Tibial artery (tissue), 4 donors: ENCODE measurements at regions not wholly inside any gene's neighbourhood (a gene's known extent, or its start where the extent isn't known, plus 50 kb on each side); places are given as distances from the start of the nearest gene placed in this dataset.

Source experiments
- DNase-seq, 2 donors: peaks; one replicate each; pipeline ENCODE4 v3.0.0-alpha.2; 2019
- H3K27ac ChIP-seq, 2 donors: fragments of 200-600 bp; sonication (generic) in 1 of 2; 1 replicate in 1 of 2; 2 replicates in 1 of 2; pipeline ENCODE4 v1.5.1; 2018 to 2019; ENCODE audit warnings: mild to moderate bottlenecking in 1 of 2
- H3K27me3 ChIP-seq, 2 donors: fragments of 200-600 bp; sonication (generic) in 1 of 2; one replicate each; pipeline versions ENCODE4 v1.5.1 to v1.6.0; 2016 to 2019
- H3K36me3 ChIP-seq, 3 donors: fragments of 200-600 bp; sonication (generic) in 2 of 3; one replicate each; pipeline ENCODE4 v1.5.1; 2016 to 2019; ENCODE audit warnings: mild to moderate bottlenecking in 2 of 3
- H3K4me1 ChIP-seq, 4 donors: fragments of 200-600 bp; sonication (generic) in 2 of 4; 1 replicate in 3 of 4; 2 replicates in 1 of 4; pipeline ENCODE4 v1.5.1; 2016 to 2019
- H3K4me3 ChIP-seq, 2 donors: fragments of 200-600 bp; sonication (generic) in 1 of 2; 1 replicate in 1 of 2; 2 replicates in 1 of 2; pipeline ENCODE4 v1.5.1; 2018 to 2019; ENCODE audit warnings: mild to moderate bottlenecking in 2 of 2
- H3K9me3 ChIP-seq, 3 donors: fragments of 200-600 bp; sonication (generic) in 1 of 3; one replicate each; pipeline ENCODE4 v1.5.1; 2016 to 2019
- intact Hi-C: fragments of 100-400 bp; cut with DNase I; formaldehyde crosslinking; loops from one replicate; pipeline ENCODE4 v1.15.0; 2023; ENCODE audit warnings: low total_unique reads
- TF ChIP-seq, protein P1 (sequence below), 2 experiments: fragments of 200-600 bp in 1 of 2; fragments of 450-650 bp in 1 of 2; IDR thresholded peaks; one replicate each; pipeline ENCODE4 v1.5.1; 2017 to 2019; ENCODE audit warnings: antibody characterized with exemption in 2 of 2, mild to moderate bottlenecking in 1 of 2, moderate library complexity in 1 of 2

DNA sequence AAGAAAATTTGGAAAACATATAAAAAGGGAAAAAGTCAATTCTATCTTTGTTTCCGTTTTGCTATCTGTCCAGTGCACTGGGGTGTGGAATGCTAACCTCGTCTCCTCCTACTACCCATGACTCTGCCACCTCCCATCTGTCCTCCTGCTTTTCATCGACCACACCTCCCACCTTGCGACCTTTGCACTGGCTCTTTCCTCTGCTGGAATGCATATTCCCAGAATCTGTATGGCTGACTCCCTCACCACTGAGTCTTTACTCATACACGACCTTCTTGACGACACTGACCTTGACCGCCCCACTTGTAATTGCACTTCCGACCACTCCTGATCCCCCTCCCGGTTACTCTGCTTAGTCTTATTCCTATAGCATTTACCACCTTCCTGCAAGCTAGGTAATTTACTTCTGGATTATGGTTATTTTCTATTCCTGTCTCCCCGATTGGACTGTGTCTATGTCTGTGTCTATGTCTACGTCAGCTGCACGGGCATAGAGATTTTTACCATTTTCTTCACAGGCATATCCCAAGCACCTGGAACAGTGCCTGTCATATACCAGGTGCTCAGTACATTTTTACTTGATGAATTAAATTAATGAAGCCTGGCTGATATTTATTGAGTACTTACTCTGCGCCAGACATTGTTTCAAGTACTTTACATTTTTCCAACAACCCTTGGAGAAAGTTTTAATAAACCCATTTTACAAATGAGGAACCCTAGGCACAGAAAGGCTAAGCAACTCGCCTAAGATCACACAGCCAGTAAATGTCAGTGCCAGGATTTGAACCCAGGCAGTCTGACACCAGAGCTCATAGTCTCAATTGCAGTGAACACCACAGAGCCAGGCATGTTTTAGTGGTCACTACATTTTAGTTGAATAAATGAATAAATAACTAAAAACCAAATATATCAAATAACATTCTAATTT, 54.0 kb upstream of the SLC22A11 start:
- Histone ChIP-seq H3K36me3 (no peaks in the 10 kb centered on the region), H3K27ac (no peak overlapping the region), H3K27me3 (peaks cover 0 to 44% of the 10 kb centered on the region in 2 donors), H3K9me3 (peaks cover 0 to 5% (median 0%) of the 10 kb centered on the region in 3 donors), H3K4me1 (no peaks in the 10 kb centered on the region), H3K4me3 (no peak overlapping the region)
- intact Hi-C loops = no loop called here
- no peak for DNase-seq
- TF ChIP-seq, protein P1, sequence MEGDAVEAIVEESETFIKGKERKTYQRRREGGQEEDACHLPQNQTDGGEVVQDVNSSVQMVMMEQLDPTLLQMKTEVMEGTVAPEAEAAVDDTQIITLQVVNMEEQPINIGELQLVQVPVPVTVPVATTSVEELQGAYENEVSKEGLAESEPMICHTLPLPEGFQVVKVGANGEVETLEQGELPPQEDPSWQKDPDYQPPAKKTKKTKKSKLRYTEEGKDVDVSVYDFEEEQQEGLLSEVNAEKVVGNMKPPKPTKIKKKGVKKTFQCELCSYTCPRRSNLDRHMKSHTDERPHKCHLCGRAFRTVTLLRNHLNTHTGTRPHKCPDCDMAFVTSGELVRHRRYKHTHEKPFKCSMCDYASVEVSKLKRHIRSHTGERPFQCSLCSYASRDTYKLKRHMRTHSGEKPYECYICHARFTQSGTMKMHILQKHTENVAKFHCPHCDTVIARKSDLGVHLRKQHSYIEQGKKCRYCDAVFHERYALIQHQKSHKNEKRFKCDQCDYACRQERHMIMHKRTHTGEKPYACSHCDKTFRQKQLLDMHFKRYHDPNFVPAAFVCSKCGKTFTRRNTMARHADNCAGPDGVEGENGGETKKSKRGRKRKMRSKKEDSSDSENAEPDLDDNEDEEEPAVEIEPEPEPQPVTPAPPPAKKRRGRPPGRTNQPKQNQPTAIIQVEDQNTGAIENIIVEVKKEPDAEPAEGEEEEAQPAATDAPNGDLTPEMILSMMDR (IDR thresholded peaks at IDR 0.05) = no peak

DNA sequence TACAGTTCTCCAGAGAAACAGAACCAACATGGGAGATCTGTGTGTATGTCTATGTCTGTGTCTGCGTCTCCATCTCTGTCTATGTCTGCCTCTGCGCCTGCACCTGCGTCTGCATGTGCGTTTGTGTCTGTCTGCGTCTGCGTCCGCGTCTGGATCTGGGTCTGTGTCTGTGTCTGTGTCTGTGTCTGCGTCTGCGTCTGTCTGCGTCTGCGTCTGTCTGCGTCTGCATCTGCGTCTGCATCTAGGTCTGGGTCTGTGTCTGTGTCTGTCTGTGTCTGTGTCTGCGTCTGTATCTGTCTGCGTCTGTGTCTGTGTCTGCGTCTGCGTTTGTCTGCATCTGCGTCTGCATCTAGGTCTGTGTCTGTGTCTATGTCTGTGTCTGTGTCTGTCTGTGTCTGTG, 53.1 kb upstream of the SLC22A11 start:
- DNase-seq = no peak
- TF ChIP-seq, protein P1 (IDR thresholded peaks at IDR 0.05) = no peak

DNA sequence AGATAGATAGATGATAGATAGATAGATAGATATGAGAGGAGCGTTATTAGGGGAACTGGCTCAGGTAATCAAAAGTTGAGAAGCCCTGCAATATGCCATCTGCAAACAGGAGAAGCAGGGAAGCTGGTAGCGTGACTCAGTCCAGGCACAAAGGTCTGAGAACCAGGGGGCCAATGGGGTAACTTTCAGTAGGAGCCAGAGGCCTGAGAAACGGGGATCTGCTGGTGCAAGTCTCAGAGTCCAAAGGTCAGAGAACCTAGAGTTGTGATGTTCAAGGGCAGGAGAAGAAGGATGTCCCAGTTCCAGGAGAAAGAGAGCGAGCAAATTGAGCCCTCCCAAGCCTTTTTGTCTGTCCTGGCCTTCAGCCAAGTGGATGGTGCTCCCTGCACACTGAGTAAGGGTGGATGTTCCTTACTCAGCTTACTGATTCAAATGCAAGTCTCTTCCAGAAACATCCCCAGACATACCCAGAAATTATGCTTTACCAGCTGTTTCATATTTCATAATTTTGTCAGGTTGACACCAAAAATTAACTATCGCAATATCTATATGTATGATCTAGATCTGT, 52.5 kb upstream of the SLC22A11 start:
- TF ChIP-seq, protein P1 (IDR thresholded peaks at IDR 0.05) = no peak
- Histone ChIP-seq H3K27ac (no peak overlapping the region), H3K9me3 (peaks cover 0 to 5% (median 0%) of the 10 kb centered on the region in 3 donors), H3K4me1 (no peaks in the 10 kb centered on the region), H3K4me3 (no peak overlapping the region), H3K36me3 (no peaks in the 10 kb centered on the region), H3K27me3 (peaks cover 0 to 45% of the 10 kb centered on the region in 2 donors)
- intact Hi-C loops = no loop called here
- no peak for DNase-seq

More for the DNA sequence above, 53.1 kb upstream of the SLC22A11 start:
- no peaks in the 10 kb centered on the region for H3K36me3 ChIP-seq
- H3K27ac ChIP-seq = no peak overlapping the region
- H3K4me3 ChIP-seq = no peak overlapping the region
- peaks cover 0 to 5% (median 0%) of the 10 kb centered on the region in 3 donors for H3K9me3 ChIP-seq
- intact Hi-C loops = no loop called here
- peaks cover 0 to 40% of the 10 kb centered on the region in 2 donors for H3K27me3 ChIP-seq
- H3K4me1 ChIP-seq = no peaks in the 10 kb centered on the region

DNA sequence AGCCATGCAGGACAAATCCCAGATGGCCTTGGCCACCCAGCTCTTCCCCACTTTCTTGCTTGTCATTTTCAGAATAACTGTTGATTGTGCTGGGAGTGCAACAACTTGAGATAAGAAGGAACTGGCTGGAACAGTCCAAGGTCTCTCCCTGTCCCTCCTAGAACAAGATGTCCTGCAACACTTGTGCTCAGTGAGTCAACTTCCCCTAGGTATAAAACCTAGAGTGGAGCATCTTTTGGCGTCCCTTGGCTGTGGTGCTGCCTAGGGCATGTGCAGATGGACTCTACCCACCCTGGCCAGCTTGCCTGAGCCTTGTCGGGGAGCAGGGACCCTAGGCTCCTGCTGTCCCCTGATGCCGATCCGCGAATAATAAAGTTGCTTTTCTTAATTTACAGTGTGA, 50.7 kb upstream of the SLC22A11 start:
- TF ChIP-seq, protein P1 (IDR thresholded peaks at IDR 0.05) = no peak
- H3K9me3 ChIP-seq = peaks cover 0 to 5% (median 0%) of the 10 kb centered on the region in 3 donors
- no peaks in the 10 kb centered on the region for H3K36me3 ChIP-seq
- no peak for DNase-seq
- H3K4me1 ChIP-seq = no peaks in the 10 kb centered on the region
- H3K27ac ChIP-seq = no peak overlapping the region
- intact Hi-C loops = no loop called here
- H3K27me3 ChIP-seq = peaks cover 0 to 45% of the 10 kb centered on the region in 2 donors
- no peak overlapping the region for H3K4me3 ChIP-seq
